Chondrocyte (in vitro differentiated cells): ENCODE measurements at regions not wholly inside any gene's neighbourhood (a gene's known extent, or its start where the extent isn't known, plus 50 kb on each side); places are given as distances from the start of the nearest gene placed in this dataset.

Experiments
- DNase-seq: peaks from one replicate; pipeline ENCODE4 v3.0.0; 2021; ENCODE audit warnings: mixed read lengths, low spot score
- H3K27ac Mint-ChIP-seq: one replicate; pipeline ENCODE4 v1.8.0; 2021; ENCODE audit warnings: mild to moderate bottlenecking, moderate library complexity, mixed read lengths; ENCODE audit not compliant: unreplicated experiment
- H3K27me3 Mint-ChIP-seq: 2 replicates; pipeline ENCODE4 v1.8.0; 2021; ENCODE audit warnings: low read depth, mixed read lengths
- H3K36me3 Mint-ChIP-seq: 2 replicates; pipeline ENCODE4 v1.8.0; 2021; ENCODE audit warnings: low read depth, mixed read lengths
- H3K4me1 Mint-ChIP-seq: 2 replicates; pipeline ENCODE4 v1.8.0; 2021; ENCODE audit warnings: low read depth, mild to moderate bottlenecking, mixed read lengths
- H3K4me3 Mint-ChIP-seq: one replicate; pipeline ENCODE4 v1.8.0; 2021; ENCODE audit warnings: mild to moderate bottlenecking, moderate library complexity, mixed read lengths; ENCODE audit not compliant: unreplicated experiment
- H3K9me3 Mint-ChIP-seq: 2 replicates; pipeline ENCODE4 v1.8.0; 2021; ENCODE audit warnings: low read depth, mixed read lengths
- CTCF ChIP-seq: fragments of 200-600 bp; sonication (generic); IDR thresholded peaks from 2 replicates; pipeline ENCODE4 v1.5.0; 2021; ENCODE audit warnings: antibody characterized with exemption, mild to moderate bottlenecking, moderate library complexity

- no peaks in the 10 kb centered on the region for H3K9me3 Mint-ChIP-seq
- no peak for TF ChIP-seq CTCF
- no peaks in the 10 kb centered on the region for H3K4me1 Mint-ChIP-seq
- no peak for DNase-seq
- no peak overlapping the region for H3K27ac Mint-ChIP-seq
- H3K27me3 Mint-ChIP-seq: no peaks in the 10 kb centered on the region
- H3K36me3 Mint-ChIP-seq: no peaks in the 10 kb centered on the region
- no peak overlapping the region for H3K4me3 Mint-ChIP-seq
Observed at GRCh38 chr7:13560441-13560840, 429.0 kb downstream of the ETV1 start.

GRCh38 chr7:13563257-13563656 lies 426.2 kb downstream of the ETV1 start:
- Mint-ChIP-seq H3K4me3 (no peak overlapping the region), H3K27ac (no peak overlapping the region), H3K27me3 (no peaks in the 10 kb centered on the region)

GRCh38 chr7:13563680-13564079 lies 425.8 kb downstream of the ETV1 start:
- no peaks in the 10 kb centered on the region for H3K36me3 Mint-ChIP-seq
- H3K4me1 Mint-ChIP-seq: no peaks in the 10 kb centered on the region
- no peaks in the 10 kb centered on the region for H3K9me3 Mint-ChIP-seq
- no peaks in the 10 kb centered on the region for H3K27me3 Mint-ChIP-seq
- H3K4me3 Mint-ChIP-seq: no peak overlapping the region
- TF ChIP-seq CTCF: no peak
- no peak overlapping the region for H3K27ac Mint-ChIP-seq
- DNase-seq: no peak

More at GRCh38 chr7:13563257-13563656, 426.2 kb downstream of the ETV1 start:
- Mint-ChIP-seq H3K9me3 (no peaks in the 10 kb centered on the region), H3K4me1 (no peaks in the 10 kb centered on the region), H3K36me3 (no peaks in the 10 kb centered on the region)
- no peak for TF ChIP-seq CTCF
- DNase-seq: no peak

- TF ChIP-seq CTCF: no peak
- Mint-ChIP-seq H3K4me1 (no peaks in the 10 kb centered on the region), H3K27ac (no peak overlapping the region), H3K36me3 (no peaks in the 10 kb centered on the region), H3K4me3 (no peak overlapping the region), H3K27me3 (no peaks in the 10 kb centered on the region), H3K9me3 (no peaks in the 10 kb centered on the region)
- no peak for DNase-seq
Observed at GRCh38 chr7:13577566-13578145, 411.8 kb downstream of the ETV1 start.

- Mint-ChIP-seq H3K36me3 (no peaks in the 10 kb centered on the region), H3K27me3 (no peaks in the 10 kb centered on the region), H3K4me3 (no peak overlapping the region), H3K27ac (no peak overlapping the region), H3K4me1 (no peaks in the 10 kb centered on the region), H3K9me3 (no peaks in the 10 kb centered on the region)
- DNase-seq: no peak
- TF ChIP-seq CTCF: no peak
Observed at GRCh38 chr7:13578294-13578693, 411.2 kb downstream of the ETV1 start.
